ENCODE measurements at regions not wholly inside any gene's neighbourhood (a gene's known extent, or its start where the extent isn't known, plus 50 kb on each side); places are given as distances from the start of the nearest gene placed in this dataset.
A peak's percentile ranks its signal among the peaks of the same experiment; 100 is the strongest.
"Not testable (repeated sequence)": the region's sequence is repeated elsewhere in the genome, so short reads cannot be mapped to it uniquely, and the experiment has no call there.

- DNase-seq: no peak
Observed at GRCh38 chr20:29427201-29428060, 1830.0 kb upstream of the DEFB115 start.

GRCh38 chr20:29430531-29430930 is 1826.9 kb upstream of the DEFB115 start:
- DNase-seq: no peak

- DNase-seq: not testable (repeated sequence)
Observed at GRCh38 chr20:29440721-29441120, 1816.7 kb upstream of the DEFB115 start.

- DNase-seq: peak in 2 of 5 experiments; percentile 38 to 59
Observed at GRCh38 chr20:29443206-29443781, 1814.2 kb upstream of the DEFB115 start.

- peak in 1 of 5 experiments; percentile 64 for DNase-seq
Observed at GRCh38 chr20:29443819-29444218, 1813.6 kb upstream of the DEFB115 start.

GRCh38 chr20:29445050-29445907 is 1812.2 kb upstream of the DEFB115 start:
- DNase-seq: peak in 2 of 5 experiments; percentile 45 to 86

- not testable (repeated sequence) for DNase-seq
Observed at GRCh38 chr20:29447517-29448484, 1809.7 kb upstream of the DEFB115 start.

GRCh38 chr20:29448806-29449470 is 1808.5 kb upstream of the DEFB115 start:
- peak in 1 of 5 experiments; percentile 31 for DNase-seq

GRCh38 chr20:29452186-29452585 is 1805.3 kb upstream of the DEFB115 start:
- DNase-seq: no peak

GRCh38 chr20:29456987-29457693 is 1800.3 kb upstream of the DEFB115 start:
- DNase-seq: not testable (repeated sequence)

GRCh38 chr20:29472606-29473005 is 1784.9 kb upstream of the DEFB115 start:
- no peak for DNase-seq

GRCh38 chr20:29492840-29493239 is 1764.6 kb upstream of the DEFB115 start:
- not testable (repeated sequence) for DNase-seq

GRCh38 chr20:29496767-29497166 is 1760.7 kb upstream of the DEFB115 start:
- not testable (repeated sequence) for DNase-seq

- peak in 2 of 5 experiments; percentile 8 to 30 for DNase-seq
Observed at GRCh38 chr20:29497261-29497671, 1760.2 kb upstream of the DEFB115 start.

GRCh38 chr20:29497684-29498083 is 1759.8 kb upstream of the DEFB115 start:
- DNase-seq: peak in 1 of 5 experiments; percentile 4

GRCh38 chr20:29500738-29501137 is 1756.7 kb upstream of the DEFB115 start:
- not testable (repeated sequence) for DNase-seq

GRCh38 chr20:29514634-29515033 is 1742.8 kb upstream of the DEFB115 start:
- not testable (repeated sequence) for DNase-seq

GRCh38 chr20:29516847-29517246 is 1740.6 kb upstream of the DEFB115 start:
- not testable (repeated sequence) for DNase-seq

- peak in 1 of 5 experiments; percentile 4 for DNase-seq
Observed at GRCh38 chr20:29519610-29520241, 1737.7 kb upstream of the DEFB115 start.

Measured in T-helper 2 cell (primary cell).